ENCODE measurements at regions not wholly inside any gene's neighbourhood (a gene's known extent, or its start where the extent isn't known, plus 50 kb on each side); places are given as distances from the start of the nearest gene placed in this dataset.

GRCh38 chr14:71658261-71658860 lies 273.9 kb upstream of the RGS6 start:
- TF ChIP-seq CTCF (IDR thresholded peaks at IDR 0.05) = no peak
- H3K27me3 Mint-ChIP-seq (ENCODE audit: low read depth) = no peaks in the 10 kb centered on the region
- peak overlapping the region; percentile 15 for H3K27ac Mint-ChIP-seq (ENCODE audit: unreplicated experiment)
- no peak for DNase-seq (ENCODE audit: low spot score)
- peaks cover 20% of the 10 kb centered on the region for H3K36me3 Mint-ChIP-seq (ENCODE audit: low read depth)
- H3K9me3 Mint-ChIP-seq (ENCODE audit: low read depth) = no peaks in the 10 kb centered on the region
- H3K4me1 Mint-ChIP-seq (ENCODE audit: low read depth) = peaks cover 35% of the 10 kb centered on the region
- no peak overlapping the region for H3K4me3 Mint-ChIP-seq (ENCODE audit: unreplicated experiment)

DNA sequence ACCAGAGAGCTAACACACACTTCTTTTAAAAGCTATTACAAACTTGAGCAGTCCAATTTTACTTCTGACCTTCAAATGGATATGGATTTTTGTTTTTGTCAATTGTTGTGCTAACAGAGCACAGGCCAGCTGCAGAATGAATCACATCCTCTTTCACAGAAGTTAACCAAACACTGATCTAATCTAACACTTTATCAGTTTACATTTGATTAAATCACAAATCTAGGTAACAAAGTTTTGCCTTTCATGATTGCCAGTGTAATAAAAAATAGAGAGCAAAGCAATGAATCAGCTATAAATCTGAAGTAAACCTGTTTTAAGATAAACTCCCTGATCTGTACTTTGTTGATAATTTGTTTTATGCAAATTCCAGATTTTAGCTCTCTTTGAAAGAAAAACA lies 273.1 kb upstream of the RGS6 start:
- peaks cover 19% of the 10 kb centered on the region for H3K36me3 Mint-ChIP-seq (ENCODE audit: low read depth)
- TF ChIP-seq CTCF (IDR thresholded peaks at IDR 0.05) = no peak
- H3K4me1 Mint-ChIP-seq (ENCODE audit: low read depth) = peaks cover 41% of the 10 kb centered on the region
- no peak overlapping the region for H3K4me3 Mint-ChIP-seq (ENCODE audit: unreplicated experiment)
- H3K27ac Mint-ChIP-seq (ENCODE audit: unreplicated experiment) = peak overlapping the region; percentile 2
- no peak for DNase-seq (ENCODE audit: low spot score)
- no peaks in the 10 kb centered on the region for H3K27me3 Mint-ChIP-seq (ENCODE audit: low read depth)
- H3K9me3 Mint-ChIP-seq (ENCODE audit: low read depth) = no peaks in the 10 kb centered on the region

DNA sequence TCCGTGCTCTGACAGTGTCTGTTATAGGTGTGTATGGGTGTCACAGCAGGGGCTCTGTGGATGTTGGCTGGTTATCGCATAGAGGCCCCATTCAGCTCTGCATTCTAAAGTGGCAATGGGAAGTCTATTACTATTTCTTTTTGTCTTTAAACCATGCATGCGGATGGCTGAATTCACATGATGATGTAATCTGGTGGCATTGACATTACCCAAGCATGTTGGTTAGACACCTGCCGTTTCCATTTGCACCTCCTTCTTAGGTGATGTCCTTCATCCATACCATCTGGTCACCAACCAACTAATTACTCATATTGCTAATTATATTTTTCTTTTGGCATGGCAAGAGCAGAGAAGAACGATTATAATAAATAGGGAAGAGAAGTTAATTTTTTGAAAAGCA lies 270.8 kb upstream of the RGS6 start:
- Mint-ChIP-seq H3K36me3 (ENCODE audit: low read depth) (peaks cover 19% of the 10 kb centered on the region), H3K27ac (ENCODE audit: unreplicated experiment) (no peak overlapping the region), H3K4me1 (ENCODE audit: low read depth) (peaks cover 48% of the 10 kb centered on the region), H3K27me3 (ENCODE audit: low read depth) (no peaks in the 10 kb centered on the region), H3K9me3 (ENCODE audit: low read depth) (no peaks in the 10 kb centered on the region), H3K4me3 (ENCODE audit: unreplicated experiment) (no peak overlapping the region)
- DNase-seq (ENCODE audit: low spot score) = no peak
- TF ChIP-seq CTCF (IDR thresholded peaks at IDR 0.05) = no peak

DNA sequence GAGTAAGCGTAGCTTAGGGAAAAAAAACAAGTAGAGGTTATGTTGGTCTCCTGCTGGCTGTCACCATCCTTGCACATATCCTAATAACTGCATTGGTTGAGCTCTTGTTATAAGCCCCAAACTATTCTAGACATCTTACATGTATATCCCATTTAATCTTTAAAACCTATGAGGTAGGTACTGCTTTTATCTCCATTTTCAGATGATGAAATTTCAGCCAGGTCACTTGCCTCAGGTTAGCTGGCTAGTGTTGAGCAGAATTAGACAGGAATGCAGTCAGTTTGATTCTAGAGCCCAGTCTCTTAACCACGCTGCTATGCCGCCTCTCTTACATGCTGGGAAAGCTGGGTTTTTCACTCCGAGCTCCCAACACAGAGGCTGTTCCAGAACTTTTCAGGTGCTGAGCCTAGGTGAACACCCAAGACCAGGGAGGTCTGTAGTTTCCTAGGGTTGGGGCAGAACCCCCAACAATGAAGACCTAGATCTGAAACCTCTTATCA lies 269.9 kb upstream of the RGS6 start:
- no peak for TF ChIP-seq CTCF (IDR thresholded peaks at IDR 0.05)
- Mint-ChIP-seq H3K4me1 (ENCODE audit: low read depth) (peaks cover 55% of the 10 kb centered on the region), H3K27ac (ENCODE audit: unreplicated experiment) (no peak overlapping the region), H3K27me3 (ENCODE audit: low read depth) (no peaks in the 10 kb centered on the region), H3K9me3 (ENCODE audit: low read depth) (no peaks in the 10 kb centered on the region), H3K36me3 (ENCODE audit: low read depth) (peaks cover 19% of the 10 kb centered on the region), H3K4me3 (ENCODE audit: unreplicated experiment) (no peak overlapping the region)
- DNase-seq (ENCODE audit: low spot score) = no peak

- H3K27ac Mint-ChIP-seq (ENCODE audit: unreplicated experiment) = peak overlapping the region; percentile 81
- TF ChIP-seq CTCF (IDR thresholded peaks at IDR 0.05) = no peak
- peaks cover 17% of the 10 kb centered on the region for H3K36me3 Mint-ChIP-seq (ENCODE audit: low read depth)
- H3K4me3 Mint-ChIP-seq (ENCODE audit: unreplicated experiment) = no peak overlapping the region
- DNase-seq (ENCODE audit: low spot score) = no peak
- no peaks in the 10 kb centered on the region for H3K9me3 Mint-ChIP-seq (ENCODE audit: low read depth)
- H3K4me1 Mint-ChIP-seq (ENCODE audit: low read depth) = peaks cover 66% of the 10 kb centered on the region
- no peaks in the 10 kb centered on the region for H3K27me3 Mint-ChIP-seq (ENCODE audit: low read depth)
These were observed 267.1 kb upstream of the RGS6 start for GRCh38 chr14:71665157-71665556.
